COLO829 (cell line): ENCODE measurements at regions not wholly inside any gene's neighbourhood (a gene's known extent, or its start where the extent isn't known, plus 50 kb on each side); places are given as distances from the start of the nearest gene placed in this dataset.
"Not testable (repeated sequence)": the region's sequence is repeated elsewhere in the genome, so short reads cannot be mapped to it uniquely, and the experiment has no call there.

Source experiments
- DNase-seq: peaks from one replicate; pipeline ENCODE4 v3.0.0; 2012; ENCODE audit warnings: low spot score

DNA sequence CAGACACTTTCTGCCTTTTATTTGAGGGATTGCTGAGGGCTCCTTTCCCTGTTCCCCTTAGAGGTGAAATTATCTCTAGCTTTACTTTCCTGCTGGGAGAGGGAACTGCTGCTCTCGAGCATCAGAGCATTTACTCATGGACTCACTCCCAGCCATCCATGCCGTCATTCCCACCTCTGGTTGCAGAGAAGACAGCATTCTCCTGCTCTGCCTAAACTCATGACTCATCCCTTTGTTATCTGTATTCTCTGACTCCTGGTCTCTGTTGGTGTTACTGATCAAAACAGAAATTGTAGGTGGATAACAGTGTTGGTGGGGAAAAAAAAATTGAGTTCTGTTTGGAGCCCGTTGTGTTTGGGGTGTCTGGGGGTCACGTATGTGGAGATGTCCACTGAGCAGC lies 159.3 kb downstream of the TTC8 start:
- DNase-seq, result no peak

DNA sequence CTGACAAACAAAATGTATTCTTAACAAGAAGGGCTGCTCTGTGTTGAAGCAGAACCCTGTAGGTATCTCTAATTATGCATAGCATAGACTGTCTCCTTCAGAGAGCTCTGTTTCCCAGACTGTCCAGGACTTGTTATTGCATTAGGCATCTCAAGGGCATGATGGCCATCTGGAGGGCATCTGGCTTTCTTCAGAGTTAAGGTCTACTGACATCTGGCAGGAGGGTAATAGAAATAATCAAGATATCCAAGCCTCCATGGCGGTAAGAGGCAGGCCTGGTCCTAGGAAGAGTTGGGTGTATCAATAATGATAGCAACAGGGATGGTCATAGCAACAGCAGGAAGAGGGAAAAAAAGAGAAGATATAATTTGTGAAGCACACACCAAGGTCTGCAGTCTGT lies 161.2 kb downstream of the TTC8 start:
- DNase-seq, result no peak

DNA sequence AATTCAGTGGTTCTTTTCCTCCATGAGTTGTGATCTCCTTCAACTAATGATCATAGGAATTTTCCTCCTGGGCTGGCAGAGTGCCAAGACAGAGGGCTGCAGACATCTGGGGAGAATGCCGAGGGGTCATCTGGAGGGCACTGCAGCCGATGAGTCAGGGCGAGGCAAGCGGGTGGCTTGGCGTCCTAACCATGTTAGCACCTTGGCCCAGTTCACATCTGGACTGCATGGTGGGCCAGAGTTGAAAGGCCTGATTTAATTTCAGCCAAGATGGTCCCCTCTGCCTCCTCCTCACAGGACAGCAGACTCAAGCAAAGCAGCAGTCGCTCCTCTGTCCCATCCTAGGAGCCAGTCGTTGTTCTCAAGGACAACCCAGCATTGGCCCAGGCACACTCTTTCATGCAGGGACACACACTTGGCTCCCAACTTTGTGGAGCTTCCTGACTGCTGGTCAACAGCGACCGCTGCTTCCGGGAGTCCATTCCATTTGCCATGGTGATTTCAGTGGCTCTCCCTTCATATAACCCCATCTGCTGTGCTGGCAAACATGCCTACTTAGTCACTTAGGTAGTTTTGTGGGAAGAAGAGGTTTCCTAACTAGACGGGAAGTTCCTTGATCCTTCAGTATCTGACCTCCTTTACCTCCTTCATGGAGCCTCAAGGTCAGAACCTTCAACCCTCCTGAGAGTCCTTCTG lies 161.8 kb downstream of the TTC8 start:
- DNase-seq, result no peak

DNA sequence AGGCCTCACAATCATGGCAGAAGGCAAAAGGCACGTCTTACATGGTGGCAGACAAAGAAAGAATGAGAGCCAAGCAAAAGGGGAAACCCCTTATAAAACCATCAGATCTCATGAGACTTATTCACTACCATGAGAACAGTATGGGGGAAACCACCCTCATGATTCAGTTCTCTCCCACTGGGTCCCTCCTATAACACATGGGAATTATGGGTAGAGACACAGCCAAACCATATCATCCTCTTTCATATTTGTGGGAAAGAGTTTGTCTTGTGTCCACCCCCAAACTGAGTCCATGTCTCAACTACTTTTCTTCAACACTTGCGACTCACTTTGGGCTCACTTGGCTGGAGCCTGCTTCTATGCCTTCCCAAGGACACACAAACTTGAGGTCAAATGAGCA lies 162.5 kb downstream of the TTC8 start:
- DNase-seq, result not testable (repeated sequence)

- DNase-seq, result peak; percentile 28
Observed at GRCh38 chr14:88987516-88987915, 163.1 kb downstream of the TTC8 start.

GRCh38 chr14:88989911-88990310 lies 165.5 kb downstream of the TTC8 start:
- DNase-seq, result no peak

GRCh38 chr14:88990856-88991255 lies 166.4 kb downstream of the TTC8 start:
- DNase-seq, result no peak

DNA sequence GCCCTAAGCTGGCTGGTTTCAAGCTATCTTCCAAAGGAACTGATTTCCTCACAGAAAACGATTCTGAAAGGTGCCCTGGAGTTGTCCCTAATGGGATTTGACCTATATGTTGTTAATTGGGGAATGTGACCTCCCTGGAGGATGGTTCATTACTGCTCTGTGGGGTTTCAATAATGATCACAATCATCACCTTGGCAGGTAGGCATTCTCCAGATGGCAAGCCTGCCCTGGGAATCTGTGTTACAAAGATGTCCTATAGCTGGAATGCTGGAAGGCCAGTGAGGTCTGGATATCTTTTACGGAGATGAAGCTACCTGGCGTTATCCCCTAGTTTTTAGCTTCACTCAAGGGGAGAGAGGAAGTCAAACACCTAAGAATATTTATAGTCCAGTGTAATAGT lies 167.6 kb downstream of the TTC8 start:
- DNase-seq, result no peak

GRCh38 chr14:88993946-88994345 lies 169.5 kb downstream of the TTC8 start:
- DNase-seq, result no peak

DNA sequence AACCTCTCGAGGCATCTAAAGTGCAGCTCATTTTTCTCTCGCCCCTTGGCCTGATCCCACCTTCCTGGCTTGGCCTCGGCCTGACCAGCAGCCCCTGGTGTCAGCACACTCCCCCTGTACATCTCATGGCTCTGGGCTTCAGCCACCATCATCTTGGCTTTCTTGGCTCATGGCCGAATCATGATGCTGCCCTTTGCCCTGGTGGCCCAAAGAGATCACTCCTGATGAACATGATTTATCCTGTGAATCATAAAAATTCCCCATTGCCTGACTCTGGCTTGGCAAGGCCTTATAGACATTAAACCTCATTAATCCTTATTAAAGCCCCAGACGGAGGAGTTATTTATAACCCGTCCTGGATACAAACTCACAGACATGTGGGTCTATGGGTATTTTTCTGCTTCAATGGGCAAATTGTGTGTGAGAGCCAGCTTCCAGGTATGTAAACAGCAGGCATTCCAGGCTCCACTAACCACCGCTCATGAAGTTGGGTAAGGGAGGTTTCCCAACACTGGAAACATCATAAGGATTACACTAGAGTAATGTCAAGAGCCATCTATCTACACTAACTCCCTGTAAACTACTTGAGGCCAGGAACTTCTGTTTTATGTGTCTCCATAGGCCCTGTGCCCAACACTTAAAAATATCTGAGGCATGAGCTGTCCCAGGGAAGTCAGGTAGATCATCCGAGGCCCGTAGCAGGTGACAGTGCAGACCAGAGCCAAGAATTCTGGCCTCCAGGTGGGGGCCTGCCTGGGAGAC lies 171.2 kb downstream of the TTC8 start:
- DNase-seq, result no peak

DNA sequence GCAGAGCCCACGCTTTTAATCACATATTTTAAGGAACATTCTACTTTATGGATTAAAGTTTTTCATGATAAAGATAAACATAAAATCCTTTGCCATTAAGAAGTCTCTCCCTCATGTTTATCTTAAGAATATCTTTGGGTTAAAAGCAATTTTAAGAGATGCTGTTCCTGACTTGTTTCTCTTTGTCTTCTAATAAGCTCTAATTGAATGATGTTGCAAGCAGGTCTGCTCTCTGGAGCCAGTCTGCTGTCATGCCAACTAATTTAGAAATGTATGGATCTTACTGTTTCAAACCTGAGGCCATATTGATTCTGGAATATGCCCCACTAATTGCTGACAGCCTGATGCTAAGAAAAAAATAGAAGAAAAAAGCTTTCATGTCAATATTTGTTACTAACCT lies 173.6 kb downstream of the TTC8 start:
- DNase-seq, result no peak

DNA sequence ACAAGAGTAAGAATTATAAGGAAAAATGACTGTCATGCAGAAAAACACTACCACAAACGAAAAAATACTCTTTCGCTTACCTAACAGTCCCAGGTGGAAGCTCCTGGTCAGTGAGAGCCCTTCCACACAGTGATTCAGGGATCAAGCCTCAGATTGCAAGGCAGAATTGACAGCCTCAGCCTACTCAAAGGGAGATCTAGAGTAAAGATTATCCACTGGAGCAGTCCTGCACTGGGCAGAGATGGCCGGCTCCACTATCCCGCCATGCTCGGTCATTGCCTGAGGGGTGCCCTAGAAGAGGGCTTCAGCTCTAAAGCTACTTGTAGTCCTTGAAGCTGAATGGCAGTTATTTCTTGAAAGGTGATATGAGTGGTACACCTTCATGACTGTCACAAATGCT lies 174.7 kb downstream of the TTC8 start:
- DNase-seq, result no peak

DNA sequence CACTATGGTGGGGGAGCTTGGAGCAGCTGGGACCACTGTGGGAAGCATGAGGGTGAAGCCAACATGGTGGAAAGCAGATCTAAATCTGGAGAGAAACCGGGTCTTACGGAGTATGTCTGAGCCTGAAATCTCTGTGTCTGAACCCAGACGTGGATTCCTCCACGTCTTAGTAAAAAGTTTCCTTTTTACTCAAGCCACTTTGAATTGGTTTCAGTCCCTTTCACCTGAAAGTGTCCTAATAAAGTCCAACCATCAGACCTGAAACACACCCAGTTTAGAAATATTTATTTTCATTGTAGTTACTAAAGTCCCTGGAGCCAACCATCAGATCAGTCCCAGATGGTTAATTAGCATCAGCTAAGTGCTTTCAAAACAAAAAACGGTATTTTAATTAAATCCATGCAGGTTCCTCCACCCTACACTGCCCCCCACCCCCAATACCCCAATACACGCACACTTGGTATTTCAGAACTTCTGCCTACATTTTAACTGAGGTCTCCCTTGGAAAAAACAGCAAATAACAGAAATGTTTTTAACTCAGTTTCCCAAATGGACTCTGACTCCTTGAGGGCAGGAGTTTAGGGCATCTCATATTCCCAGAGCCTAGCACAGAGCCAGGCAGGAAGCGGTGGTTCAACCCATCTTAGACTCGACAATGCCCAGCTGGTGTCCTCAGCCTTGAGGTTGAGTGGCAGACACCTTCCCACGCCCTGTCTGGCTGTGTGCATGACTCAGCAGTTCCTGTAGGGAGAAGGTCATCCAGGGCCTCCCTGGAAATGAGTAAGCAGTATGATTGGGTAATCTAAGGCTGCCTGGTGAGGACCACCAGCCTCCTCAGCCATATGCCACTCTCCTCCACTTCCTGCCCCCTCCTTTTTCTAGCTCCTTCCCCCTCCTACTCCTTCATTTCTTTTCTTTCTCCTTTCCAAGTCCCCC lies 175.8 kb downstream of the TTC8 start:
- DNase-seq, result peak; percentile 66

GRCh38 chr14:89004166-89004565 lies 179.7 kb downstream of the TTC8 start:
- DNase-seq, result no peak

DNA sequence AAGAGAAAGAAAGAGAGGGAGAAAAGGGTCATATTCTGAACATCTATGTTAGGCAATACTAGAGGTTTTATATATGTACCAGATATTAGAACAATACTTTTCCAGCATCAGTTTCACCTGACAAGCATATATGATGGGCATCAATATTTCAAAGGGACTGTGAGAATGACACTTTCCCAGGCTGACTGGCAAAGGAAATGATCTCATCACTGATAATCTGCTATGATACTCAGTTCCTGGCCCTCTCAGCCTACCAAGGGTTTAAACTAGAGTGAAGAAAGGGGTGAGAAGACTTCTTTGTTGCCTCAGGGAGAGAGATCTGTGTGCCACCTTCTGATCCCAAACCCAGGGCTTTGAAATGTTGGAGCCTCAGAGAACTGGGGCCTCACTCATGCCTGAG lies 183.5 kb downstream of the TTC8 start:
- no peak for DNase-seq

DNA sequence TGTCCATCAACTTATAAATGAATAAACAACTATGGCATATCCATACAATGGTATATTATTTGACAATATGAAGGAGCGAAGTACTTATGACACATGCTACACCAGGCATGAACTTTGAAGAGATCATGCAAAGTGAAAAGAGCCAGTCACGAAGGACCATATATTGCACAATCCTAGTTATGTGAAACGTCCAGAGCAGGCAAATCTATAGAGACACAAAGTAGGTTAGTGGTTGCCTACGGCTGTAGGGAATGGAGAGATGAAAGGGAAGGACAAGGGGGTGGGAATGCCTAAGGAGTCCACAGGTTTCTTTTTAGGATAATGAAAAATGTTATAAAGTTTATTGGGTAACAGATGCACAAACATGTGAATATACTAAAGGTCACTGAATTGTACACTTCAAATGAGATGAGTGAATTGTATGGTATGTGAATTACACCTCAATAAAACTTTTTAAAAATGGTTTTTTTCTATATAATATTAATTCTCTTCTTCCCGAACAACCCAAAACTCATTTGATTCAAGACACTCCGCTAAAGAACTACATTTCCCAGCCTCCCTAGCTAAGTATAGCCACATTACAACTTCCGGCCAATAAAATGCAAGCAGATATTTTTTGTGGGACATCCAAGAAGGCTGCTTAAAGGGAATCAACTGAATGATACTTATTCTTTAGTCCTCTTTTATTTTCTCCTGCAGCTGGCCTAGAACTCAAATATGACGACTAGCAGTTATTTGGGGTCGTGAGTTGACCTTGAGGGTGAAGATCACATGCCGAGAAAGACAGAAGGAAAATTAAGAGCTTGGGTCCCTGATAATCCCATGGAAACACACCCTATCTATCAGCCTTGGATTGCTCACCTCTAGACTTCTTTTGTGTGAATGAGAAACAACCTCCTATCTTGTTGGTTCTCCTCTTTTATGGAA lies 187.2 kb downstream of the TTC8 start:
- peak; percentile 53 for DNase-seq

DNA sequence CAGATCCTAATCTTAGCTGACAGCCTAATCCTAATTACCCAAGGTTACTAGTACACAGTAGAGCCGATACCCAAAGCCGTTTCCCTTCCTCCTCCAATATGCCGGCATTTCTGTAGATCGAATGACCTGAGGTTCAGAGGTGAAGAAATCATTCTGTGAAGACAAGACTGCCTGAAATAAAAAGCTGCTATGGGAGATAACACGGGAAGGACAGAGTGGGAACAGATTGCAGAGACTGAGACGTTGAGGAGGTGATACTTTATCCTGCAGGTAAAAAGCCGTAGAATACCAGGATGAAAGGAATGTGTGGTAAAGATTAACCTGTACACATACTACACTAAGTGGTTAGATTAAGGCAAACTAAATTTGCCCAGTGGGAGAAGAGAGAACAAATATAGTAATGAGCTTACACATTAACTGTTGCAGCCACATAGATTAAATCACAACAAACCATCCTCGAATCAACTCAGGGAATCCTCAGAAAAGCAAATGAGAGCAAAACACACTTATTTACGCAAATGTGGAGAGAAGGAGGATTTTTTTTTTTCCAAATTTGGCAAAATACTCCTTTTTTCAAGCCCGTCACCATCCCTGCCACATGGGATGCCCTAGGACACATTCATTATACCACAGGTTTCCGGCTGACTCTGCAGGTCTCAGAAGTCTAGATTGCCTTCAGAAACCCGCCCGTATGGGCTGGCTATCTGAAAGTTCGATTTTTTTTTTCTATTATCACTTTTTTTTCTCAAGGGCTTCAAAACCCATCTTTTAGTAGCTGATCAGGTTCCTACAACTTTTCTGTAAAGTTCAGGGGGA lies 188.0 kb downstream of the TTC8 start:
- no peak for DNase-seq

DNA sequence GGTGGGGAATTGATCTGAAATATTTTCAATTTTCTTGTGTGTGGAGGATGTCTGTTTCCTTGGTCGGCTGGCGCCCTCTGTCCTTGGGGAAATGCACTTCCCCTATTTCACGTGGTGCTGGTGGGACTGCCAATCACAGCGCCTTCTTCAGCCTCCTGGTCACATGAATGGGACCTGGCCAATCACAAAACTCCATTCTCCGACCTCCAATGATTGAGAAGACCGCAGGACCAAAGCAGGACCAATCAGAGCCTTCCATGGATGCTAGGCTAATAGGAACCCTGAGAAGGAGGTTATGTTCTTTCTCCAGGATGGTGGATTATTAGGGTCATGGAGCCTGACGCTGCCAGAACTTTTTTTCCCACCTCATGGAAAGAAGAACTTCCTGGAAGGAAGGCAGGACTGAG lies 188.7 kb downstream of the TTC8 start:
- peak; percentile 66 for DNase-seq

- no peak for DNase-seq
Observed at GRCh38 chr14:89013698-89014568, 189.5 kb downstream of the TTC8 start.

- no peak for DNase-seq
Observed at GRCh38 chr14:89014569-89014850, 190.1 kb downstream of the TTC8 start.
